Keratinocyte (primary cell): ENCODE measurements at regions not wholly inside any gene's neighbourhood (a gene's known extent, or its start where the extent isn't known, plus 50 kb on each side); places are given as distances from the start of the nearest gene placed in this dataset.

ENCODE experiments used
- EZH2 ChIP-seq: IDR thresholded peaks from one replicate; pipeline ENCODE4 v1.6.1; 2012; ENCODE audit warnings: inconsistent platforms, mild to moderate bottlenecking, low read length, moderate library complexity
- TF ChIP-seq, protein P1 (sequence below), 3 experiments: IDR thresholded peaks in 1 of 3; conservative IDR thresholded peaks in 1 of 3; optimal IDR thresholded peaks in 1 of 3; 2 replicates in 2 of 3; 3 replicates in 1 of 3; pipeline versions ENCODE3 to v1.5.1; 2011; ENCODE audit warnings: low read length in 3 of 3, mild to moderate bottlenecking in 3 of 3, moderate library complexity in 2 of 3, control low read depth in 1 of 3, inconsistent platforms in 1 of 3; ENCODE audit not compliant: insufficient read depth in 2 of 3; ENCODE audit errors: extremely low read depth in 1 of 3

DNA sequence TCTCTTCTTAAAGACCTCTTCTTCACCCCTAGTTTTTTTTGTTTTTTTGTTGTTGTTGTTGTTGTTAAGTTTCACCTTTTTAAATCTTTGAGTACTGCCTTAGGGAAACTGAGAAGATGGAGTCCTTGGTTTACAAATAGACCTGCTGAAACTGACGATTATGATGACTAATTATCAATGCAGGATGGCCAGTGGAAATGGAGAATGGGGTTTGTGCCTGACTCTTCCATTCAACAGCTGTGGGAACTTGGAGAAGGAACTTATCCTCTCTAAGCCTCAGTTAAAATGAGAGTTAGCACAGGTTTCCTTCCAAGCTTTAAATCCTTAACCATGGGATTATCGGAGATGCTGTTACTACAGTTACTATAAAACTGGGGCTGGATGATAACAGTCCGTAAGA lies 66.7 kb upstream of the PNMA1 start:
- TF ChIP-seq, protein P1, sequence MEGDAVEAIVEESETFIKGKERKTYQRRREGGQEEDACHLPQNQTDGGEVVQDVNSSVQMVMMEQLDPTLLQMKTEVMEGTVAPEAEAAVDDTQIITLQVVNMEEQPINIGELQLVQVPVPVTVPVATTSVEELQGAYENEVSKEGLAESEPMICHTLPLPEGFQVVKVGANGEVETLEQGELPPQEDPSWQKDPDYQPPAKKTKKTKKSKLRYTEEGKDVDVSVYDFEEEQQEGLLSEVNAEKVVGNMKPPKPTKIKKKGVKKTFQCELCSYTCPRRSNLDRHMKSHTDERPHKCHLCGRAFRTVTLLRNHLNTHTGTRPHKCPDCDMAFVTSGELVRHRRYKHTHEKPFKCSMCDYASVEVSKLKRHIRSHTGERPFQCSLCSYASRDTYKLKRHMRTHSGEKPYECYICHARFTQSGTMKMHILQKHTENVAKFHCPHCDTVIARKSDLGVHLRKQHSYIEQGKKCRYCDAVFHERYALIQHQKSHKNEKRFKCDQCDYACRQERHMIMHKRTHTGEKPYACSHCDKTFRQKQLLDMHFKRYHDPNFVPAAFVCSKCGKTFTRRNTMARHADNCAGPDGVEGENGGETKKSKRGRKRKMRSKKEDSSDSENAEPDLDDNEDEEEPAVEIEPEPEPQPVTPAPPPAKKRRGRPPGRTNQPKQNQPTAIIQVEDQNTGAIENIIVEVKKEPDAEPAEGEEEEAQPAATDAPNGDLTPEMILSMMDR (optimal IDR thresholded peaks at IDR 0.05 in 1 of 3, IDR thresholded peaks at IDR 0.05 in 1 of 3, conservative IDR thresholded peaks at IDR 0.05 in 1 of 3; ENCODE audit: extremely low read depth in 1 of 3, insufficient read depth in 2 of 3, low read length in 3 of 3), result no peak
- TF ChIP-seq EZH2, result no peak
